ENCODE measurements at regions not wholly inside any gene's neighbourhood (a gene's known extent, or its start where the extent isn't known, plus 50 kb on each side); places are given as distances from the start of the nearest gene placed in this dataset.
A peak's percentile ranks its signal among the peaks of the same experiment; 100 is the strongest.

GRCh38 chr18:23354625-23355024 lies 98.5 kb upstream of the RIOK3 start:
- Histone ChIP-seq H3K23me2 (ENCODE audit: insufficient read length, low read depth, low read length, poor library complexity, severe bottlenecking) (no peaks in the 10 kb centered on the region), H4K91ac (ENCODE audit: insufficient read length, low read depth, low read length) (no peak overlapping the region), H4K5ac (ENCODE audit: insufficient read length, low read depth, low read length) (no peak overlapping the region), H3K9me3 (ENCODE audit: control insufficient read depth, low read depth, low read length) (no peaks in the 10 kb centered on the region), H2AFZ (ENCODE audit: low read length) (no peak overlapping the region), H2AK5ac (ENCODE audit: insufficient read length, low read length) (no peak overlapping the region), H3K23ac (ENCODE audit: insufficient read length, low read depth, low read length) (no peak overlapping the region), H3K27ac (ENCODE audit: insufficient read length, low read depth, low read length) (no peak overlapping the region), H2BK12ac (ENCODE audit: insufficient read length, low read depth, low read length) (no peak overlapping the region), H2BK15ac (ENCODE audit: low read depth, low read length) (no peak overlapping the region), H2BK5ac (ENCODE audit: insufficient read length, low read length) (no peak overlapping the region), H3T11ph (ENCODE audit: low read length) (no peak overlapping the region), H3K27me3 (ENCODE audit: insufficient read depth, low read length) (no peaks in the 10 kb centered on the region), H3K14ac (ENCODE audit: insufficient read depth, low read length) (no peak overlapping the region), H2BK120ac (ENCODE audit: low read depth, low read length, poor library complexity, severe bottlenecking) (no peak overlapping the region), H4K8ac (replicated peaks; ENCODE audit: insufficient read length, low read depth, low read length) (no peak overlapping the region), H4K20me1 (ENCODE audit: control insufficient read depth, insufficient read depth, insufficient read length) (no peaks in the 10 kb centered on the region), H3K56ac (ENCODE audit: insufficient read length, low read depth, low read length) (no peak overlapping the region), H3K79me2 (ENCODE audit: insufficient read depth, low read length) (no peaks in the 10 kb centered on the region), H3K4me2 (ENCODE audit: insufficient read depth, insufficient read length, low read length) (no peak overlapping the region), H3K18ac (ENCODE audit: insufficient read length, low read depth, low read length) (no peak overlapping the region), H2BK20ac (ENCODE audit: low read depth, low read length, poor library complexity, severe bottlenecking) (no peak overlapping the region), H3K4me1 (ENCODE audit: insufficient read depth, low read length) (no peaks in the 10 kb centered on the region), H3K4ac (ENCODE audit: low read depth, low read length) (no peak overlapping the region), H3K9ac (ENCODE audit: extremely low read depth, insufficient read length, low read length) (no peak overlapping the region), H3K79me1 (ENCODE audit: insufficient read depth, low read depth, low read length, poor library complexity, severe bottlenecking) (no peaks in the 10 kb centered on the region)
- Mint-ChIP-seq H3K4me1 (peaks cover 20 to 24% of the 10 kb centered on the region in 2 experiments), H3K36me3 (ENCODE audit: insufficient read depth in 1 of 3, low read depth in 3 of 3) (peaks cover 0 to 17% (median 15%) of the 10 kb centered on the region in 3 experiments; a peak in 6 of 7 replicates), H3K27me3 (ENCODE audit: low read depth) (no peaks in the 10 kb centered on the region), H3K27ac (peak overlapping the region in 1 of 3 experiments; percentile 78; a peak in 1 of 7 replicates), H3K4me3 (no peak overlapping the region), H3K9me3 (peaks cover 0 to 2% of the 10 kb centered on the region in 2 experiments; a peak in 1 of 5 replicates)
- DNase-seq, result no peak
- TF ChIP-seq CTCF (conservative IDR thresholded peaks at IDR 0.05), result no peak
- no CpG with 5 or more reads among the region's 4 CpGs for whole genome bisulfite sequencing (ENCODE audit: extremely low coverage, insufficient read length, low lambda C conversion rate)
